HepG2 (cell line): ENCODE measurements at regions not wholly inside any gene's neighbourhood (a gene's known extent, or its start where the extent isn't known, plus 50 kb on each side); places are given as distances from the start of the nearest gene placed in this dataset.

Experiments
- ATAC-seq: fragments of 200-7000 bp; cut with Tn5 transposase; 3 replicates; pipeline ENCODE4 v1.9.1; 2020; ENCODE audit warnings: mild to moderate bottlenecking, moderate library complexity
- BruUV-seq: library from RNA; stranded (reverse); fragments of 400-500 nt; replicated peaks from 2 replicates; lab custom pipeline; 2021; lab: Mats Ljungman, UMichigan
- CTCF ChIA-PET: fragments of 300-600 bp; formaldehyde crosslinking; extraction: SDS; loops from one replicate; lab custom pipeline; 2021; ENCODE audit warnings: low total read pairs, inconsistent platforms, low intra/inter-chr PET ratio; lab: Yijun Ruan, JAX
- POLR2A ChIA-PET: fragments of 350-600 bp; sonication (Branson Sonifier 250); formaldehyde crosslinking; loops from one replicate; lab custom pipeline; 2020; ENCODE audit warnings: antibody characterized with exemption, inconsistent platforms; lab: Yijun Ruan, JAX
- DNase-seq: peaks from one replicate; pipeline ENCODE4 v3.0.0-alpha.2; 2015; ENCODE audit warnings: low spot score
- FAIRE-seq: peaks from 3 replicates; lab custom pipeline; 2011; peaks lifted over from hg19 to GRCh38; lab: Jason Lieb, UNC
- H2AFZ ChIP-seq: one replicate; pipeline ENCODE4 v1.6.1; 2011; ENCODE audit warnings: low read length, inconsistent platforms
- H3K27ac ChIP-seq: fragments of 300-600 bp; 3 replicates; pipeline ENCODE4 v1.8.0; 2011; ENCODE audit warnings: mixed run types, mild to moderate bottlenecking, mixed read lengths, low read length, inconsistent platforms; ENCODE audit not compliant: insufficient read depth; ENCODE audit errors: extremely low read length
- H3K27me3 ChIP-seq, 2 experiments: fragments of 200-600 bp in 1 of 2; 2 replicates in 1 of 2; 3 replicates in 1 of 2; pipeline versions ENCODE4 v1.6.0 to v1.8.0; 2011; ENCODE audit warnings: low read length in 2 of 2, mild to moderate bottlenecking in 2 of 2, moderate library complexity in 2 of 2, inconsistent platforms in 1 of 2; ENCODE audit not compliant: insufficient read depth in 2 of 2, control insufficient read depth in 1 of 2
- H3K36me3 ChIP-seq, 2 experiments: fragments of 200-600 bp in 1 of 2; replicated peaks in 1 of 2; 2 replicates in 1 of 2; 3 replicates in 1 of 2; pipeline versions ENCODE4 v1.5.1 to v1.8.0; 2011; ENCODE audit warnings: low read length in 2 of 2, inconsistent platforms in 1 of 2; ENCODE audit not compliant: insufficient read depth in 2 of 2, control insufficient read depth in 1 of 2
- H3K4me1 ChIP-seq: 2 replicates; pipeline ENCODE4 v1.5.1; 2012; ENCODE audit warnings: low read length, inconsistent platforms; ENCODE audit not compliant: insufficient read depth
- H3K4me2 ChIP-seq: 2 replicates; pipeline ENCODE4 v1.6.0; 2011; ENCODE audit warnings: low read depth, low read length, inconsistent platforms
- H3K4me3 ChIP-seq, 3 experiments: fragments of 200-600 bp in 1 of 3; sonication (generic), shearing (Covaris generic) in 1 of 3; replicated peaks in 1 of 3; 2 replicates each; pipeline ENCODE4 v1.5.1; 2011 to 2016; ENCODE audit warnings: low read length in 3 of 3, inconsistent platforms in 2 of 3, low read depth in 2 of 3, mild to moderate bottlenecking in 2 of 3, control low read depth in 1 of 3, mixed read lengths in 1 of 3; ENCODE audit not compliant: insufficient read depth in 1 of 3
- H3K79me2 ChIP-seq: one replicate; pipeline ENCODE4 v1.6.1; 2011; ENCODE audit warnings: low read length, inconsistent platforms; ENCODE audit not compliant: insufficient read depth
- H3K9ac ChIP-seq: 2 replicates; pipeline ENCODE4 v1.6.0; 2011; ENCODE audit warnings: mild to moderate bottlenecking, low read depth, low read length, inconsistent platforms; ENCODE audit not compliant: insufficient read depth
- H3K9me3 ChIP-seq: 2 replicates; pipeline ENCODE4 v1.5.1; 2012; ENCODE audit warnings: mild to moderate bottlenecking, low read length
- H4K20me1 ChIP-seq: 2 replicates; pipeline ENCODE4 v1.6.0; 2011; ENCODE audit warnings: inconsistent platforms, mild to moderate bottlenecking, low read length, moderate library complexity; ENCODE audit not compliant: insufficient read depth
- BRCA1 ChIP-seq: sonication (generic); formaldehyde crosslinking; IDR thresholded peaks from 2 replicates; pipeline ENCODE4 v1.4.0; 2020; ENCODE audit warnings: missing genetic modification reagents
- FOXA1 ChIP-seq, 2 experiments: fragments of 450-650 bp in 1 of 2; sonication (generic) in 1 of 2; formaldehyde crosslinking in 1 of 2; IDR thresholded peaks; 2 replicates each; pipeline versions ENCODE4 v1.4.0 to v1.6.1; 2016 to 2020; ENCODE audit warnings: missing genetic modification reagents in 1 of 2
- GABPA ChIP-seq, 2 experiments: IDR thresholded peaks; 2 replicates each; pipeline ENCODE4 v1.6.1; 2011 to 2016; ENCODE audit warnings: low read depth in 2 of 2, low read length in 1 of 2, missing biosample characterization in 1 of 2, missing genetic modification characterization in 1 of 2
- GATA4 ChIP-seq: sonication (generic); IDR thresholded peaks from 2 replicates; pipeline ENCODE4 v1.6.1; 2016; ENCODE audit warnings: antibody characterized with exemption, low read depth, borderline replicate concordance
- KAT7 ChIP-seq: IDR thresholded peaks from 2 replicates; pipeline ENCODE4 v1.6.1; 2018; ENCODE audit warnings: borderline replicate concordance, missing compliant biosample characterization
- RBM22 ChIP-seq: fragments of 200-400 bp; formaldehyde crosslinking; optimal IDR thresholded peaks from 2 replicates; pipeline ENCODE3; 2017; ENCODE audit warnings: mild to moderate bottlenecking, low read length, moderate library complexity
- REXO4 ChIP-seq: sonication (generic); formaldehyde crosslinking; IDR thresholded peaks from 2 replicates; pipeline ENCODE4 v1.8.0; 2022; ENCODE audit warnings: missing genetic modification reagents, mild to moderate bottlenecking, borderline replicate concordance
- SMAD9 ChIP-seq: sonication (generic); formaldehyde crosslinking; IDR thresholded peaks from 2 replicates; pipeline ENCODE4 v1.5.1; 2020; ENCODE audit warnings: mild to moderate bottlenecking, missing genetic modification reagents
- SOX5 ChIP-seq: IDR thresholded peaks from 2 replicates; pipeline ENCODE4 v1.6.1; 2016; ENCODE audit warnings: borderline replicate concordance
- ZNF224 ChIP-seq: sonication (generic); formaldehyde crosslinking; IDR thresholded peaks from 2 replicates; pipeline ENCODE4 v1.5.0; 2020; ENCODE audit warnings: mild to moderate bottlenecking, missing genetic modification reagents
- ZNF414 ChIP-seq: sonication (generic); formaldehyde crosslinking; IDR thresholded peaks from 2 replicates; pipeline ENCODE4 v1.5.0; 2020; ENCODE audit warnings: missing genetic modification reagents
- ZNF790 ChIP-seq: sonication (generic); formaldehyde crosslinking; IDR thresholded peaks from 2 replicates; pipeline ENCODE4 v1.8.0; 2022; ENCODE audit warnings: missing genetic modification reagents, mild to moderate bottlenecking, borderline replicate concordance
- ZNF891 ChIP-seq: sonication (generic); formaldehyde crosslinking; IDR thresholded peaks from 2 replicates; pipeline ENCODE4 v1.5.0; 2020; ENCODE audit warnings: mild to moderate bottlenecking, missing genetic modification reagents
- WGBS: methylation state at CpG from one replicate; pipeline ENCODE4 v1.1.6; 2017; ENCODE audit warnings: low lambda C conversion rate; 5-methylcytosine and 5-hydroxymethylcytosine counted together
- in situ Hi-C: cut with HindIII; loops from 2 replicates; pipeline ENCODE4 v1.10.0; 2017; ENCODE audit warnings: low pct_unique_long_range_greater_than_20kb; ENCODE audit not compliant: extremely low pct_ligation_motif_present
- intact Hi-C: fragments of 100-400 bp; cut with micrococcal nuclease; formaldehyde crosslinking; loops from one replicate; pipeline ENCODE4 v1.10.0; 2022; ENCODE audit not compliant: unreplicated experiment
- TF ChIP-seq, protein P1 (sequence below): sonication (generic); IDR thresholded peaks from 2 replicates; pipeline ENCODE4 v1.6.1; 2016; ENCODE audit warnings: low read depth, borderline replicate concordance

GRCh38 chr10:76643511-76643911, 994.1 kb downstream of the KCNMA1 start:
- no peak for DNase-seq
- no peaks in the 10 kb centered on the region for H3K4me1 ChIP-seq
- H3K9ac ChIP-seq, result no peak overlapping the region
- H2AFZ ChIP-seq, result no peak overlapping the region
- no peak overlapping the region for H3K27ac ChIP-seq
- in situ Hi-C loops, result no loop called here
- no peaks in the 10 kb centered on the region for H4K20me1 ChIP-seq
- TF ChIP-seq BRCA1 (CRISPR knock-in tag) (no peak), KAT7 (CRISPR knock-in tag) (no peak), RBM22 (no peak), SMAD9 (CRISPR knock-in tag) (no peak), GATA4 (no peak), ZNF414 (CRISPR knock-in tag) (no peak), SOX5 (CRISPR knock-in tag) (no peak), ZNF790 (CRISPR knock-in tag) (no peak), ZNF891 (CRISPR knock-in tag) (no peak), ZNF224 (CRISPR knock-in tag) (no peak), REXO4 (CRISPR knock-in tag) (no peak), GABPA (IDR thresholded peaks at IDR 0.05; ENCODE audit: low read depth, low read length) (no peak), GABPA (CRISPR knock-in tag; IDR thresholded peaks at IDR 0.05; ENCODE audit: low read depth) (no peak), FOXA1 (IDR thresholded peaks at IDR 0.05) (no peak), FOXA1 (CRISPR knock-in tag; IDR thresholded peaks at IDR 0.05) (no peak)
- TF ChIP-seq, protein P1, sequence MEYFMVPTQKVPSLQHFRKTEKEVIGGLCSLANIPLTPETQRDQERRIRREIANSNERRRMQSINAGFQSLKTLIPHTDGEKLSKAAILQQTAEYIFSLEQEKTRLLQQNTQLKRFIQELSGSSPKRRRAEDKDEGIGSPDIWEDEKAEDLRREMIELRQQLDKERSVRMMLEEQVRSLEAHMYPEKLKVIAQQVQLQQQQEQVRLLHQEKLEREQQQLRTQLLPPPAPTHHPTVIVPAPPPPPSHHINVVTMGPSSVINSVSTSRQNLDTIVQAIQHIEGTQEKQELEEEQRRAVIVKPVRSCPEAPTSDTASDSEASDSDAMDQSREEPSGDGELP, result no peak
- TF ChIP-seq, all 625 proteins: peak for 0
- ATAC-seq (no peak), FAIRE-seq (no peak)
- ChIA-PET POLR2A (no interaction called here), CTCF (no interaction called here)
- H3K79me2 ChIP-seq, result no peaks in the 10 kb centered on the region
- no TSS peak for BruUV-seq
- H3K27me3 ChIP-seq, result peaks cover 2 to 5% of the 10 kb centered on the region in 2 experiments; a peak in 2 of 5 replicates
- H3K36me3 ChIP-seq, result no peaks in the 10 kb centered on the region
- no peak overlapping the region for H3K4me2 ChIP-seq
- no peaks in the 10 kb centered on the region for H3K9me3 ChIP-seq
- no peak overlapping the region for H3K4me3 ChIP-seq
- WGBS, result 0% methylated on average over 4 of the region's 4 CpGs
- intact Hi-C loops, result no loop called here
